AG10803 (cell line): ENCODE measurements at regions not wholly inside any gene's neighbourhood (a gene's known extent, or its start where the extent isn't known, plus 50 kb on each side); places are given as distances from the start of the nearest gene placed in this dataset.

Source experiments
- DNase-seq: peaks from one replicate; pipeline ENCODE4 v3.0.0; 2010; ENCODE audit warnings: low read depth
- H3K4me3 ChIP-seq: 2 replicates; pipeline ENCODE4 v1.5.1; 2011; ENCODE audit warnings: mild to moderate bottlenecking, low read length, control low read depth
- TF ChIP-seq, protein P1 (sequence below): conservative IDR thresholded peaks from 2 replicates; pipeline ENCODE4 v1.5.1; 2011; ENCODE audit warnings: mild to moderate bottlenecking, low read length, control low read depth, inconsistent platforms

DNA sequence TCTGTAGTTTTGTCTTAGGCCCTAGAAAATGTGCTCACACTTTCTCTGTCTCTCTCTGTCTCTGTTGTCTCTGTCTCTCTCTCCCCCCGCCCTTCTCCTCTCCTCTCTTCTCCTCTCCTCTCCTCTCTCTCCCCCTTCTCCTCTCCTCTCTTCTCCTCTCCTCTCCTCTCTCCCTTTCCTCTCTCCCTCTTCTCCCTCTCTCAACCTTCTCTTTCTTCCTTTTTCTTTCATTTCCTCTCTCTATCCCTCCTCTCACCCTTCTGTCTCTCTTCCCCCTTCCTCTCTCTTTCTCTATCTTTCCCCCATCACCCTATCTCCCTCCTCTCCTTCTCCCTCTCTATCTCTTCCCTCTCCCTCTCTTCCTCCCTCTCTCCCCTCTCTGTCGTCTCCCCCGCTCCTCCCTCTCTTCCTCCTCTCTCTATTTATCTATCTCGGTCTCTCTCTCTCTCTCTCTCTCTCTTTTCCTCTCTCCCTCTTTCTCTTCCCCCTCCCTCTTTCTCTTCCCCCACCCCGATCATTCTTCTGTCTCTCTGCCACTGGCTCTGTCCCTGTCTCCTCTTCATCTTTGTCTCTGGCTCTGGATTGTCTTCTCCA, 107.2 kb upstream of the C16orf82 start:
- no peak for DNase-seq
- TF ChIP-seq, protein P1, sequence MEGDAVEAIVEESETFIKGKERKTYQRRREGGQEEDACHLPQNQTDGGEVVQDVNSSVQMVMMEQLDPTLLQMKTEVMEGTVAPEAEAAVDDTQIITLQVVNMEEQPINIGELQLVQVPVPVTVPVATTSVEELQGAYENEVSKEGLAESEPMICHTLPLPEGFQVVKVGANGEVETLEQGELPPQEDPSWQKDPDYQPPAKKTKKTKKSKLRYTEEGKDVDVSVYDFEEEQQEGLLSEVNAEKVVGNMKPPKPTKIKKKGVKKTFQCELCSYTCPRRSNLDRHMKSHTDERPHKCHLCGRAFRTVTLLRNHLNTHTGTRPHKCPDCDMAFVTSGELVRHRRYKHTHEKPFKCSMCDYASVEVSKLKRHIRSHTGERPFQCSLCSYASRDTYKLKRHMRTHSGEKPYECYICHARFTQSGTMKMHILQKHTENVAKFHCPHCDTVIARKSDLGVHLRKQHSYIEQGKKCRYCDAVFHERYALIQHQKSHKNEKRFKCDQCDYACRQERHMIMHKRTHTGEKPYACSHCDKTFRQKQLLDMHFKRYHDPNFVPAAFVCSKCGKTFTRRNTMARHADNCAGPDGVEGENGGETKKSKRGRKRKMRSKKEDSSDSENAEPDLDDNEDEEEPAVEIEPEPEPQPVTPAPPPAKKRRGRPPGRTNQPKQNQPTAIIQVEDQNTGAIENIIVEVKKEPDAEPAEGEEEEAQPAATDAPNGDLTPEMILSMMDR, result no peak
- H3K4me3 ChIP-seq, result no peak overlapping the region

DNA sequence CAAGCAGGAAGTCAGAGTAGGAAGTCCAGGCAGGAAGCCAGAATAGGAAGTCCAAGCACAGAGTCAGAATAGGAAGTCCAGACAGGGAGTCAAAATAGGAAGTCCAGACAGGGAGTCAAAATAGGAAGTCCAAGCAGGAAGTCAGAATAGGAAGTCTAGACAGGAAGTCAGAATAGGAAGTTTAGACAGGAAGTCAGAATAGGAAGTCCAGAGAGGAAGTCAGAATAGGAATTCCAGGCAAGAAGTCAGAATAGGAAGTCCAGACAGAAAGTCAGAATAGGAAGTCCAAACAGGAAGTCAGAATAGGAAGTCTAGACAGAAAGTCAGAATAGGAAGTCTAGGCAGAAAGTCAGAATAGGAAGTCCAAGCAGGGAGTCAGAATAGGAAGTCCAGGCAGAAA, 105.3 kb upstream of the C16orf82 start:
- no peak for DNase-seq
- TF ChIP-seq, protein P1, result no peak

DNA sequence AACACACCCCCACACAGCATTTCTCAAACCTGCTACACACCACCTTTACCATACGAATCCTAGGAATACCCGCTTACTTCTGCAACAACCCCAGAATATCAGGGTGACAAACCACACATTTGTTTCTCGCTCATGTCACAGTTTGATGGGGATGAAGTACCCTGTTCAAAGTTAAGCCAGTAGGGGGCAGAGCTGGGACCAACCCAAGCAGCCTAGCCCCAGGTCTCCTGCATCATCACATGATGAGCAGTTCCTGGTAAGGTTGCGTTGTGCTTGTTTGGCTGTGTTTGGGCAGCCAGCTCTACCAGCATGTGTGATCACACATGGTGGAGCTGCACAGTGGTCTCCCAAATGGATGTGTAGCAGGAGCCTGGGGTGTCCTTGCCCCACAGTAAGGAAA, 103.6 kb upstream of the C16orf82 start:
- TF ChIP-seq, protein P1, result peak; percentile 42; the same call in 1 of the 2 replicates
- peak; percentile 16 for DNase-seq
- H3K4me3 ChIP-seq, result no peak overlapping the region

More for the DNA sequence above, 105.3 kb upstream of the C16orf82 start:
- H3K4me3 ChIP-seq, result no peak overlapping the region

DNA sequence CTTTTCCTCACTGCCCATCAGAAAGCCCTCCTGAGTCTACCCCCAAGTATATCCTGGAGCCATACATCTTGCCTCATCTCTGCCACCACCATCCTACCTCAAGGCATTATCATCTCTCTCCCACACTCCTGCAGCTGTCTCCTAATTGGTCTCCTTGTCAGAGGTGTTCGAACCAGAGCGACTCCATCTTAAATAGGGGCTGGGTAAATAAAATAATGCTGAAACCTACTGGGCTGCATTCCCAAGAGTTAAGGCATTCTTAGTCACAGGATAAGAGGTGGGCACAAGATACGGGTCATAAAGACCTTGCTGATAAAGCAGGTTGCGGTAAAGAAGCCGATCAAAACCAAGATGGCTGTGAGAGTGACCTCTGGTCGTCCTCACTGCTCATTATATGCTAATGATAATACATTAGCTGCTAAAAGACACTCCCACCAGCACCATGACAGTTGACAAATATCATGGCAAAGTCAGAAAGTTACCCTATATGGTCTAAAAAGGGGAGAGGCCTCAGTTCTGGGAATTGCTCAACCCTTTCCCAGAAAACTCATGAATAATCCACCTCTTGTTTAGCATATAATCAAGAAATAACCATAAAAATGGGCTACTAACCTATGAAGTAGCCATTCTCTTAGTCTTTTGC, 97.0 kb upstream of the C16orf82 start:
- no peak for DNase-seq
- H3K4me3 ChIP-seq, result no peak overlapping the region
- TF ChIP-seq, protein P1, result no peak

DNA sequence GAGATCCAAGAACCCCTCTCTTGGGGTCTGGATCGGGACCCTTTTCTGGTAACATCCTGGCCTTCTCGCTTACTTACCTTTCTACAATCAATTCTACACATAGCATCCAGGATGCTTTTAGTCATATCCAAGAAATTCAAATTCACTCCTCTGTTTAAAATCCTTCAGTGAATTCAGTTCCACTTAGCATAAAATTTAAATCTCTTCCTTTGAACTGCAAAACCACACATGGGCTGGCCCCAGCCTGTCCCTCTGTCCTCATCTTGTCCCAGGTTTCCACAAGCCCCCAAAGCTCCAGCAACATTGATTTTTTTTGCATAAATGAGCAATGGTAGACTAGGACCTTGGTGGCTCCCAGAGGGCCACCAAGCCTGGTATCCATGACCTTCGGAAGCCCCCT, 96.4 kb upstream of the C16orf82 start:
- DNase-seq, result no peak
- TF ChIP-seq, protein P1, result no peak
- H3K4me3 ChIP-seq, result no peak overlapping the region

DNA sequence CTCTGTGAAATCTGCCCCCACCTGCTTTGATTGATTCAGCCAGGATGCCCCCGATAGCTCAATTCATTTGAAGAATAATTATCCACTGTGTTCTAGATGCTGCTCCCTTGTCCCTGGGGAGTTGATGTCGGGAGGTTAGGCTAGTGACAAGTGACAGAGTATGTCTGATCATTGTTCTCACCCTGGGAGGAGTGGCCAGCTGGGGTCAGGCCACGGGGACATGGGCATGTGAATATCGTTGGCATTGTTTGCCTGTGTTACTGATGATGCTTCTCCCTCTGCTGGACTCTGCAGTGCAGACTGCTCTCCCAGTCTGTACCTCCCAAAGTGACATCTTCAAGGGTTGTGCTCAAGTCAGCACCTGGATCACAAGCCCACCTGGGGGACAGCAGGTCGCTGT, 89.9 kb upstream of the C16orf82 start:
- TF ChIP-seq, protein P1, result no peak
- H3K4me3 ChIP-seq, result no peak overlapping the region
- DNase-seq, result no peak

DNA sequence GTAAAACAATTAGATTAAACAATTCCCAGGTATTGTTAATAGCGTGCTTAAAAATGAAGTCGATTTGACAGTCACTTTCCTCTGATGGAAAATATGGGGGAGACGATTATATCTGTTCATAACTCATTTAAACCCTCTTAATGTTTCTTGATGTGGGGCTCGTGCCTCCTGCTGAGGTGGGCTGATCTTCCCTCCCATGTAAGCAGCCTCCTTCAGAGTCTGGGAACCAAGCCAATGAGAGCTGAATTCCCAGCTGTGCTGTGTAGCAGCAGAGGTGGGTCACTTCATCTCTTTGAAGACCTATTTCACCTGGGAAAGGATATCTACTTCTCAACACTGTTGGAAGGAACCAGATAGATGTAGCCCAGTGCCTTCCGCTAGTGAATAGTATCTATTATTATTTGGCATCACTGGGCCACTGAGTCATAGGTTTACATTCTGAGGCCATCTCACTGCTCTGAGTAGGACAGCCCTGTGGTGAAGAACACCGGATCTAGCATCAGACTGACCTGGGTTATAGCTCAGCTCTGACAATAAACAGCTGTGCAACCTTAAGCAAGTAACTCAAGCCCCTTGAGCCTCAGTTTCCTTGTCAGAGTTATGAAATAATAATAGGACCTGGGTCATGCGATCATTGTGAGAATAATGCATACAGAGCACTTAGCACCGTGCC, 85.3 kb upstream of the C16orf82 start:
- TF ChIP-seq, protein P1, result no peak
- no peak overlapping the region for H3K4me3 ChIP-seq
- DNase-seq, result peak; percentile 57
